AG04449 (cell line): ENCODE measurements at regions not wholly inside any gene's neighbourhood (a gene's known extent, or its start where the extent isn't known, plus 50 kb on each side); places are given as distances from the start of the nearest gene placed in this dataset.

Experiments used
- CTCF ChIA-PET: fragments of 350-600 bp; formaldehyde crosslinking; extraction: SDS; loops from one replicate; lab custom pipeline; 2021; ENCODE audit warnings: antibody characterized with exemption; lab: Yijun Ruan, JAX
- POLR2A ChIA-PET: fragments of 400-600, 350-600 bp; formaldehyde crosslinking; extraction: SDS; loops from one replicate; lab custom pipeline; 2020; ENCODE audit warnings: antibody characterized with exemption, inconsistent platforms; lab: Yijun Ruan, JAX
- DNase-seq: peaks from one replicate; pipeline ENCODE4 v3.0.0-alpha.2; 2010; ENCODE audit warnings: low read depth, low spot score
- H3K4me3 ChIP-seq: 2 replicates; pipeline ENCODE4 v1.5.1; 2011; ENCODE audit warnings: low read depth, mild to moderate bottlenecking, control low read depth, low read length
- TF ChIP-seq, protein P1 (sequence below): IDR thresholded peaks from one replicate; pipeline ENCODE4 v1.5.1; 2011; ENCODE audit warnings: mild to moderate bottlenecking, moderate library complexity, low read length, control low read depth, inconsistent platforms; ENCODE audit not compliant: insufficient read depth; ENCODE audit errors: missing control alignments

DNA sequence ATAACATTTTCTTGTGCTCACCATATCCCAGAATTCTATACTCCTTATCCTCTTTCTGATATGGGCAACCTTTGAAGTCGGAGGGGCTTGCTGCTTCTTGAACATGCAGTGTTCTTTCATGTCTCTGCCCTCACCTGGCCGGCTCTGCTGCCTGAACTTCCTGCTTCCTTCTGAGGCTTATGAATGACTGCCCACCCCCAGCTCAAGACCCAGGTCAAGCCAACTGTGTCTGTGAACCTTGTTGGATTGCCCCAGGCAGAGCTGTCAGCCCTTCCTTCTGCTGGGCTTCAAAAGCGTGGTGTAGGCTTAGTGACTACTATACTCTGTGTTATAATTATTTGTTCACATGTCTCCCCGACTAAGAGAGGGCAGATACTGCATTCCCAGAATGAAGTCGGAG lies 506.5 kb downstream of the HS3ST4 start:
- TF ChIP-seq, protein P1, sequence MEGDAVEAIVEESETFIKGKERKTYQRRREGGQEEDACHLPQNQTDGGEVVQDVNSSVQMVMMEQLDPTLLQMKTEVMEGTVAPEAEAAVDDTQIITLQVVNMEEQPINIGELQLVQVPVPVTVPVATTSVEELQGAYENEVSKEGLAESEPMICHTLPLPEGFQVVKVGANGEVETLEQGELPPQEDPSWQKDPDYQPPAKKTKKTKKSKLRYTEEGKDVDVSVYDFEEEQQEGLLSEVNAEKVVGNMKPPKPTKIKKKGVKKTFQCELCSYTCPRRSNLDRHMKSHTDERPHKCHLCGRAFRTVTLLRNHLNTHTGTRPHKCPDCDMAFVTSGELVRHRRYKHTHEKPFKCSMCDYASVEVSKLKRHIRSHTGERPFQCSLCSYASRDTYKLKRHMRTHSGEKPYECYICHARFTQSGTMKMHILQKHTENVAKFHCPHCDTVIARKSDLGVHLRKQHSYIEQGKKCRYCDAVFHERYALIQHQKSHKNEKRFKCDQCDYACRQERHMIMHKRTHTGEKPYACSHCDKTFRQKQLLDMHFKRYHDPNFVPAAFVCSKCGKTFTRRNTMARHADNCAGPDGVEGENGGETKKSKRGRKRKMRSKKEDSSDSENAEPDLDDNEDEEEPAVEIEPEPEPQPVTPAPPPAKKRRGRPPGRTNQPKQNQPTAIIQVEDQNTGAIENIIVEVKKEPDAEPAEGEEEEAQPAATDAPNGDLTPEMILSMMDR, result no peak
- POLR2A ChIA-PET, result no interaction called here
- H3K4me3 ChIP-seq, result no peak overlapping the region
- DNase-seq, result no peak
- CTCF ChIA-PET, result no interaction called here

- ChIA-PET CTCF (no interaction called here), POLR2A (no interaction called here)
- no peak overlapping the region for H3K4me3 ChIP-seq
- TF ChIP-seq, protein P1, result no peak
- DNase-seq, result no peak
Measured at GRCh38 chr16:26204138-26204537, 512.4 kb downstream of the HS3ST4 start.

DNA sequence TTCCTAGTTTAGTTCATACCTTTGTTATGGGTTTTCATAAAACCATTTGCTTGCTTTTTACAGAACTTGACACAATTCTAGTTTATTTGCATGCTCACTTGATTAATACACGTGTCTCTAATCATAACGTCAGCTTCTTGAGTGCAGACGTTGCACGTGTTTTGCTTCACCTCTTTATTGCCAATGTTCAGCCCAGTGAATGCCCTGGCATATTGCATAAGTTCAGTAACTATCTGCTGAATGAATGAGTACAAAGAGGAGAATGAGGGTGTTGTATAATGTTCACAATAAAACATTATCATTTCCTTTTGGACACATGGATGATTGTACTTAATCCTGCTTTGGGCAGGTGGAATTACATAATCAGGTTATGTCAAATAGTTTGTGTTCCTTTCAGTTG lies 519.8 kb downstream of the HS3ST4 start:
- TF ChIP-seq, protein P1, result no peak
- ChIA-PET CTCF (no interaction called here), POLR2A (no interaction called here)
- no peak for DNase-seq
- no peak overlapping the region for H3K4me3 ChIP-seq

- CTCF ChIA-PET, result no interaction called here
- TF ChIP-seq, protein P1, result no peak
- DNase-seq, result no peak
- no peak overlapping the region for H3K4me3 ChIP-seq
- POLR2A ChIA-PET, result no interaction called here
Measured at GRCh38 chr16:26212599-26212998, 520.8 kb downstream of the HS3ST4 start.

- TF ChIP-seq, protein P1, result no peak
- no peak for DNase-seq
- ChIA-PET CTCF (no interaction called here), POLR2A (no interaction called here)
- no peak overlapping the region for H3K4me3 ChIP-seq
Measured at GRCh38 chr16:26214581-26215174, 522.9 kb downstream of the HS3ST4 start.

DNA sequence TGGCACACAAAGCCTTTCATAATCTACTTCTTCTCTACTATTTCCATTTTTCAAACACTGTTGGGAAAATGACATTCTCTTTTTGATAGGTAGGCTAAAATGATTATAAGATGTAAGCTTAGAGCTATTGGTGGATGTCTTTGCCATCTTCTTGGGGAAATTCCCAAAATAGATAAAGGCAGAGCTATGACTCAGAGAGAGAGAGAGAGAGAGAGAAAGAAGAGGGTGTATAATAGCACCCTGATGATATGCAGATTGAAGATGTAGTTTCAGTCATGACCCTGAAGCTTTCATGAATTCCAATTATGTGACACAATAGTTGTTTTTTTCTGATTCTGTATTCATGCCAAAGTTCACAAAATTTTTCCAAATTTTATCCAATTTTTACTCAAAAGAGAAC lies 529.1 kb downstream of the HS3ST4 start:
- no peak for DNase-seq
- TF ChIP-seq, protein P1, result no peak
- POLR2A ChIA-PET, result no interaction called here
- CTCF ChIA-PET, result no interaction called here
- no peak overlapping the region for H3K4me3 ChIP-seq
